GM23338 (cell line): ENCODE measurements at regions not wholly inside any gene's neighbourhood (a gene's known extent, or its start where the extent isn't known, plus 50 kb on each side); places are given as distances from the start of the nearest gene placed in this dataset.
A peak's percentile ranks its signal among the peaks of the same experiment; 100 is the strongest.

Experiments
- ATAC-seq: fragments of 200-7000 bp; cut with Tn5 transposase; 3 replicates; pipeline ENCODE4 v1.9.1; 2020
- DNase-seq: peaks from one replicate; pipeline ENCODE4 v3.0.0-alpha.2; 2015; ENCODE audit warnings: low spot score
- H2AFZ ChIP-seq: fragments of 200-600 bp; sonication (generic); 2 replicates; pipeline ENCODE4 v1.8.0; 2016; ENCODE audit warnings: antibody characterized with exemption, mild to moderate bottlenecking, moderate library complexity
- H3F3A ChIP-seq: fragments of 200-600 bp; sonication (generic); replicated peaks from 2 replicates; pipeline ENCODE4 v1.8.0; 2017; ENCODE audit warnings: antibody characterized with exemption, mixed run types, low read depth
- H3K27ac ChIP-seq: fragments of 200-600 bp; sonication (generic); 2 replicates; pipeline ENCODE4 v1.6.1; 2016; ENCODE audit warnings: low read depth
- H3K27me3 ChIP-seq: fragments of 200-600 bp; sonication (generic); 2 replicates; pipeline ENCODE4 v1.8.0; 2016; ENCODE audit warnings: mild to moderate bottlenecking, mixed run types, moderate library complexity; ENCODE audit not compliant: insufficient read depth
- H3K36me3 ChIP-seq: fragments of 200-600 bp; sonication (generic); 2 replicates; pipeline ENCODE4 v1.8.0; 2016; ENCODE audit warnings: mild to moderate bottlenecking; ENCODE audit not compliant: insufficient read depth
- H3K4me1 ChIP-seq: fragments of 200-600 bp; sonication (generic); 2 replicates; pipeline ENCODE4 v1.8.0; 2016; ENCODE audit warnings: mild to moderate bottlenecking, moderate library complexity; ENCODE audit not compliant: insufficient read depth
- H3K4me2 ChIP-seq: fragments of 200-600 bp; sonication (generic); 2 replicates; pipeline ENCODE4 v1.7.1; 2017; ENCODE audit warnings: mixed run types
- H3K4me3 ChIP-seq: fragments of 200-600 bp; sonication (generic); 2 replicates; pipeline ENCODE4 v1.6.1; 2016; ENCODE audit warnings: mixed run types
- H3K79me2 ChIP-seq: fragments of 200-600 bp; sonication (generic); replicated peaks from 2 replicates; pipeline ENCODE4 v1.8.0; 2017; ENCODE audit warnings: mild to moderate bottlenecking; ENCODE audit not compliant: insufficient read depth
- H3K9me2 ChIP-seq: fragments of 200-600 bp; sonication (generic); 2 replicates; pipeline ENCODE4 v1.8.0; 2017; ENCODE audit not compliant: insufficient read depth
- H4K20me1 ChIP-seq: fragments of 200-600 bp; sonication (generic); replicated peaks from 2 replicates; pipeline ENCODE4 v1.8.0; 2017; ENCODE audit warnings: mild to moderate bottlenecking; ENCODE audit not compliant: insufficient read depth
- H3K27ac Mint-ChIP-seq: 2 replicates; pipeline ENCODE4 v1.8.0; 2020; ENCODE audit warnings: inconsistent platforms, mild to moderate bottlenecking, moderate library complexity, mixed read lengths
- H3K27me3 Mint-ChIP-seq: 3 replicates; pipeline ENCODE4 v1.8.0; 2022; ENCODE audit warnings: low read depth, mild to moderate bottlenecking, moderate library complexity, mixed read lengths, inconsistent platforms; ENCODE audit not compliant: insufficient read depth, poor library complexity
- H3K36me3 Mint-ChIP-seq: 3 replicates; pipeline ENCODE4 v1.8.0; 2021; ENCODE audit warnings: low read depth, mild to moderate bottlenecking, inconsistent platforms, moderate library complexity, mixed read lengths
- H3K4me1 Mint-ChIP-seq: 3 replicates; pipeline ENCODE4 v1.8.0; 2020; ENCODE audit warnings: mild to moderate bottlenecking, inconsistent platforms, mixed read lengths
- H3K4me3 Mint-ChIP-seq: 3 replicates; pipeline ENCODE4 v1.8.0; 2021; ENCODE audit warnings: moderate library complexity, mild to moderate bottlenecking, inconsistent platforms, mixed read lengths
- H3K9me3 Mint-ChIP-seq: 3 replicates; pipeline ENCODE4 v1.8.0; 2020; ENCODE audit warnings: moderate library complexity, mild to moderate bottlenecking, inconsistent platforms, mixed read lengths
- ETS1 ChIP-seq: IDR thresholded peaks from 2 replicates; pipeline ENCODE4 v1.6.1; 2016; ENCODE audit warnings: antibody characterized with exemption
- EZH2 ChIP-seq: fragments of 200-600 bp; sonication (generic); IDR thresholded peaks from one replicate; pipeline ENCODE4 v1.8.0; 2017; ENCODE audit warnings: antibody characterized with exemption, mild to moderate bottlenecking, low read depth; ENCODE audit not compliant: unreplicated experiment
- EZH2phosphoT487 ChIP-seq: fragments of 200-600 bp; sonication (generic); IDR thresholded peaks from one replicate; pipeline ENCODE4 v1.8.1; 2018; ENCODE audit warnings: antibody characterized with exemption; ENCODE audit not compliant: unreplicated experiment
- NANOG ChIP-seq: IDR thresholded peaks from 2 replicates; pipeline ENCODE4 v1.6.1; 2016; ENCODE audit warnings: antibody characterized with exemption, borderline replicate concordance
- POLR2AphosphoS5 ChIP-seq: IDR thresholded peaks from 2 replicates; pipeline ENCODE4 v1.6.1; 2016; ENCODE audit warnings: antibody characterized with exemption, low read depth
- STAT1 ChIP-seq: IDR thresholded peaks from one replicate; pipeline ENCODE4 v1.6.1; 2016; ENCODE audit warnings: antibody characterized with exemption; ENCODE audit not compliant: unreplicated experiment
- ZNF114 ChIP-seq: fragments of 250-450 bp; sonication (Bioruptor Pico); IDR thresholded peaks from 2 replicates; pipeline ENCODE4 v1.5.0; 2020; ENCODE audit warnings: mild to moderate bottlenecking, moderate library complexity
- ZNF331 ChIP-seq: fragments of 250-450 bp; sonication (Bioruptor Pico); IDR thresholded peaks from 2 replicates; pipeline ENCODE4 v1.5.0; 2020; ENCODE audit warnings: low read depth, mild to moderate bottlenecking, moderate library complexity
- ZNF462 ChIP-seq: fragments of 250-450 bp; sonication (Bioruptor Pico); IDR thresholded peaks from 2 replicates; pipeline ENCODE4 v1.5.0; 2020; ENCODE audit warnings: mild to moderate bottlenecking, moderate library complexity

GRCh38 chr15:96410175-96411055 is 79.9 kb downstream of the NR2F2 start:
- peaks cover 50% of the 10 kb centered on the region; the same call in 1 of the 2 replicates for H3K4me1 ChIP-seq
- 0 out of 2 replicates have a peak overlapping the region, but pooled peaks have one; percentile 10 for H3K4me3 ChIP-seq
- H2AFZ ChIP-seq: no peak overlapping the region
- no peak overlapping the region for H3K4me2 ChIP-seq
- peaks cover 42% of the 10 kb centered on the region for H4K20me1 ChIP-seq
- peak; percentile 19; the same call in 1 of the 3 replicates for ATAC-seq
- no peak for TF ChIP-seq ZNF462 (CRISPR knock-in tag)
- no peak for TF ChIP-seq NANOG
- TF ChIP-seq EZH2: peak; percentile 74
- TF ChIP-seq ZNF331 (CRISPR knock-in tag): no peak
- TF ChIP-seq STAT1: no peak
- peak; percentile 81 for TF ChIP-seq EZH2phosphoT487
- no peak for TF ChIP-seq ZNF114 (CRISPR knock-in tag)
- TF ChIP-seq ETS1: no peak
- TF ChIP-seq POLR2AphosphoS5: no peak
- DNase-seq: peak; percentile 58
- H3K79me2 ChIP-seq: no peaks in the 10 kb centered on the region
- Mint-ChIP-seq H3K4me3 (peak overlapping the region; percentile 50; the same call in 2 of the 3 replicates), H3K4me1 (peaks cover 20% of the 10 kb centered on the region), H3K36me3 (no peaks in the 10 kb centered on the region), H3K27ac (no peak overlapping the region), H3K9me3 (peaks cover 5% of the 10 kb centered on the region; the same call in 2 of the 3 replicates), H3K27me3 (peaks cover 98% of the 10 kb centered on the region)
- H3K9me2 ChIP-seq: no peaks in the 10 kb centered on the region
- H3K27ac ChIP-seq: no peak overlapping the region
- H3F3A ChIP-seq: peaks cover 27% of the 10 kb centered on the region
- H3K36me3 ChIP-seq: no peaks in the 10 kb centered on the region
- H3K27me3 ChIP-seq: peaks cover 100% of the 10 kb centered on the region
